ENCODE measurements at regions not wholly inside any gene's neighbourhood (a gene's known extent, or its start where the extent isn't known, plus 50 kb on each side); places are given as distances from the start of the nearest gene placed in this dataset.

- TF ChIP-seq, protein P1, sequence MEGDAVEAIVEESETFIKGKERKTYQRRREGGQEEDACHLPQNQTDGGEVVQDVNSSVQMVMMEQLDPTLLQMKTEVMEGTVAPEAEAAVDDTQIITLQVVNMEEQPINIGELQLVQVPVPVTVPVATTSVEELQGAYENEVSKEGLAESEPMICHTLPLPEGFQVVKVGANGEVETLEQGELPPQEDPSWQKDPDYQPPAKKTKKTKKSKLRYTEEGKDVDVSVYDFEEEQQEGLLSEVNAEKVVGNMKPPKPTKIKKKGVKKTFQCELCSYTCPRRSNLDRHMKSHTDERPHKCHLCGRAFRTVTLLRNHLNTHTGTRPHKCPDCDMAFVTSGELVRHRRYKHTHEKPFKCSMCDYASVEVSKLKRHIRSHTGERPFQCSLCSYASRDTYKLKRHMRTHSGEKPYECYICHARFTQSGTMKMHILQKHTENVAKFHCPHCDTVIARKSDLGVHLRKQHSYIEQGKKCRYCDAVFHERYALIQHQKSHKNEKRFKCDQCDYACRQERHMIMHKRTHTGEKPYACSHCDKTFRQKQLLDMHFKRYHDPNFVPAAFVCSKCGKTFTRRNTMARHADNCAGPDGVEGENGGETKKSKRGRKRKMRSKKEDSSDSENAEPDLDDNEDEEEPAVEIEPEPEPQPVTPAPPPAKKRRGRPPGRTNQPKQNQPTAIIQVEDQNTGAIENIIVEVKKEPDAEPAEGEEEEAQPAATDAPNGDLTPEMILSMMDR (IDR thresholded peaks at IDR 0.05): no peak
- TF ChIP-seq JUNB (IDR thresholded peaks at IDR 0.05) (no peak), ESRRA (IDR thresholded peaks at IDR 0.05; ENCODE audit: borderline replicate concordance, low read length) (no peak)
Measured at GRCh38 chr16:50446861-50447260, 78.1 kb upstream of the BRD7 start (continued).

- Histone ChIP-seq H3K4me2 (no peak overlapping the region), H3K4me1 (no peaks in the 10 kb centered on the region), H3K4me3 (no peak overlapping the region), H3K9me3 (no peaks in the 10 kb centered on the region; the same call in 2 of the 3 replicates), H3K27ac (no peak overlapping the region)
- ChIA-PET POLR2A (no interaction called here), CTCF (interaction anchor here (1.6 kb wide), 1 partner anchor 10 kb away, joined by 3 read pairs; no protein-coding TSS in a partner anchor)
- 33% methylated on average over 15 of the region's 19 CpGs for whole genome bisulfite sequencing (ENCODE audit: missing lambda C conversion rate)
- no peak for TF ChIP-seq HDAC2 (IDR thresholded peaks at IDR 0.05)
- TF ChIP-seq CHD4 (IDR thresholded peaks at IDR 0.05; ENCODE audit: borderline replicate concordance): no peak
- TF ChIP-seq ATOH8 (CRISPR knock-in tag; IDR thresholded peaks at IDR 0.05; ENCODE audit: low read depth): no peak
- TF ChIP-seq RCOR1 (IDR thresholded peaks at IDR 0.05; ENCODE audit: low read depth, low read length): no peak
- no peak for TF ChIP-seq POLR2A (IDR thresholded peaks at IDR 0.05; ENCODE audit: low read length)
- TF ChIP-seq ESRRA (IDR thresholded peaks at IDR 0.05; ENCODE audit: borderline replicate concordance, low read length): no peak
- TF ChIP-seq HOXB13 (CRISPR knock-in tag; IDR thresholded peaks at IDR 0.05; ENCODE audit: low read depth): no peak
- TF ChIP-seq FOXS1 (CRISPR knock-in tag; IDR thresholded peaks at IDR 0.05): no peak
- TF ChIP-seq, protein P2, sequence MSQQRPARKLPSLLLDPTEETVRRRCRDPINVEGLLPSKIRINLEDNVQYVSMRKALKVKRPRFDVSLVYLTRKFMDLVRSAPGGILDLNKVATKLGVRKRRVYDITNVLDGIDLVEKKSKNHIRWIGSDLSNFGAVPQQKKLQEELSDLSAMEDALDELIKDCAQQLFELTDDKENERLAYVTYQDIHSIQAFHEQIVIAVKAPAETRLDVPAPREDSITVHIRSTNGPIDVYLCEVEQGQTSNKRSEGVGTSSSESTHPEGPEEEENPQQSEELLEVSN (IDR thresholded peaks at IDR 0.05; ENCODE audit: borderline replicate concordance, low read depth): no peak
- TF ChIP-seq BHLHE40 (IDR thresholded peaks at IDR 0.05; ENCODE audit: low read depth, low read length): no peak
- no peak for TF ChIP-seq KDM1A (IDR thresholded peaks at IDR 0.05; ENCODE audit: low read depth)
- no peak for TF ChIP-seq MAFK (IDR thresholded peaks at IDR 0.05; ENCODE audit: partially characterized antibody)
- TF ChIP-seq NFE2L2 (conservative IDR thresholded peaks at IDR 0.05; ENCODE audit: low read length): no peak
- TF ChIP-seq FOSL2 (IDR thresholded peaks at IDR 0.05): no peak
- no peak for TF ChIP-seq FOSL2 (CRISPR knock-in tag; IDR thresholded peaks at IDR 0.05)
- TF ChIP-seq RARB (CRISPR knock-in tag; IDR thresholded peaks at IDR 0.05): no peak
- TF ChIP-seq PHF8 (IDR thresholded peaks at IDR 0.05; ENCODE audit: borderline replicate concordance, low read depth): no peak
- no peak for TF ChIP-seq MAX (IDR thresholded peaks at IDR 0.05)
- FAIRE-seq (no peak), ATAC-seq (no peak), DNase-seq (ENCODE audit: low read depth in 1 of 2, low spot score in 1 of 2) (no peak)
Measured at GRCh38 chr16:50445621-50446555, 77.1 kb upstream of the BRD7 start.

- ChIA-PET POLR2A (no interaction called here), CTCF (interaction anchor here (0.8 kb wide), 1 partner anchor 11 kb away, joined by 3 read pairs; no protein-coding TSS in a partner anchor)
- DNase-seq (ENCODE audit: low read depth in 1 of 2, low spot score in 1 of 2) (no peak), FAIRE-seq (no peak), ATAC-seq (no peak)
- Histone ChIP-seq H3K27ac (no peak overlapping the region), H3K4me1 (no peaks in the 10 kb centered on the region), H3K4me3 (no peak overlapping the region), H3K4me2 (no peak overlapping the region), H3K9me3 (peaks cover 5% of the 10 kb centered on the region; the same call in 1 of the 3 replicates)
- 0% methylated on average over 1 of the region's 1 CpG for WGBS (ENCODE audit: missing lambda C conversion rate)
- TF ChIP-seq MYC (IDR thresholded peaks at IDR 0.05; ENCODE audit: borderline replicate concordance, low read length) (no peak), RARB (CRISPR knock-in tag; IDR thresholded peaks at IDR 0.05) (no peak), HOXB13 (CRISPR knock-in tag; IDR thresholded peaks at IDR 0.05; ENCODE audit: low read depth) (no peak), ZNF302 (CRISPR knock-in tag; IDR thresholded peaks at IDR 0.05) (no peak)
Measured at GRCh38 chr16:50444526-50444925, 75.7 kb upstream of the BRD7 start.
